GM21390 (cell line): ENCODE measurements at regions not wholly inside any gene's neighbourhood (a gene's known extent, or its start where the extent isn't known, plus 50 kb on each side); places are given as distances from the start of the nearest gene placed in this dataset.
"Not testable (repeated sequence)": the region's sequence is repeated elsewhere in the genome, so short reads cannot be mapped to it uniquely, and the experiment has no call there.

Source experiments
- ATAC-seq: cut with Tn5 transposase; IDR thresholded peaks from one replicate; pipeline ENCODE4 v1.9.1; 2021; ENCODE audit not compliant: unreplicated experiment

DNA sequence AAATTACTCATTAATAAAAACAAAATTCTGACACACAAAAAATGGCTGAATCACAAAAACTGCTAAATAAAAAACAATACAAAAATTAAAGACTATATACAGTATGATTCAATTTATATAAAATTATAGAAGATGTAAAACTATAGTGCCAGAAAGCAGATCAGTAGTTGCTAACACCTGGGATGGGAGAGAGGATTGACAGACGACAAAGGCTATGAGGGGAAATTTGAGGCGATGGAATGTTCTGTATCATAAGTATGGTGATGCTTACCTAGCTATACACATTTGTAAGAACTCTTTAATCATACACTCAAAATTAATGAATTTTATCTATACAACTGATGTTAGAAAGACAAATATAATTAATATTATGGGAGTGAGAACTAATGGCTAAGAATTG, 247.9 kb upstream of the GJE1 start:
- ATAC-seq: no peak

GRCh38 chr6:141878686-141879085, 254.0 kb upstream of the GJE1 start:
- ATAC-seq: no peak

DNA sequence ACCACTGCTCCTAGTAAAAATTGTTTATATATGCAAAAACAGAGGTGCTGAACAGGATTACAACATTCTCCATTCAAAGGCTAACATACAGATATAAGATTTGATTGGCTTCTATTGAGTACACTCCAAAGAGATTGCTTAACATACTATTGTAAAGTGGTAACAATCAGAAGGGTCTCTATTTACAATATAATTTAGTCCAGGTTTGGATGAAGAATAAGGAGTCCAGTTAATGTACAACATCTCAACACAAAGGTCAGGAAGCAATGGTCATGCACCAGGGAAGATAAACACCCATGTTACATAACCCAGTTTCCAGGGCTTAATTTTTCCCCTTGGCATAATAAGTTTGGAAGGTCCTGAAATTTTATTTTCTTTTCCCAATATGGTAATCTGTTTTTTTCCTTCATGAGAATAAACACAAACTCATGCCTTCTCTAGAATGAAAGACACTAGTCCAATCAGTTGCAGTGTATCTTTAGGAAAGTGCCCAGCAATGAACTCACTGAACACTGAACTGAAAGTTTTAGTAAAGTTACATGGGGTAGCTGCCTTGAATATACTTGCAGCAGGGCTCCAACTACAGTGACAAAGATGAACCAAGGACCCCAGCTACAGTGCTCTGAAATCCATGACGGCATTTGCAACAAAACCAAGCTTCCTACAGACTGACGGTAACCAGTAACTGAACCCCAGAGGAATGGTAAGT, 255.3 kb upstream of the GJE1 start:
- no peak for ATAC-seq

DNA sequence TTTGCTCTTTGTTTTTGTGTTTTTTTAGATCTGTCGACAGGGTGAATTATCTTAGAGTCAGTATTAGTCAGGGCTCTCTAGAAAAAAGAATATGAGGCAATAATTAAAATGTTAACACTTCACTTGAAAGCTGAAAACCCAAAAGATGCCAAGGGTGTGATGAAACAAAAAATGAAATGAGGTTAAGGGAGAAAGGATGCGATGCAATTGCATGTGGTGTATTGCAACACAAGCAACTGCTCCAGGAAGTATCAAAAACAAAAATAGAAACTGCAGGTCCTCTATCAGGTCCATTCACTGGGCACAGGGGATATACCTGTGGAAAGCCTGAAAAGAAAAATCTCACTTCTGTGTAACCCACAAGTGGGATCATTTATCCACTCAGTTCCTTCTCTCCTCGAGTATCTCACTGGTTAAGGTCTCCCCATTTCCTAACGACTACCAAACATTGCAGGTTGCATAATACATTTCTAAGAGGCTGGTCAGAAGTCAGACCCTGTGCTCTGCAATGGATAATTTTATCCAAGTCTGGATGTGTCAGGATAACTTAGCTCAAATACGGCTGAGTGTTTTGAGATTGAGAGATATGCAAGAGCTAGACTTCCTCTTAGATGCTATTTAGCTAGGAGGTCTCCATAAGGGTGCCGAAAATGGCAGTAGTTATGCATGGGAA, 257.7 kb upstream of the GJE1 start:
- ATAC-seq: no peak

GRCh38 chr6:141869509-141869908, 263.2 kb upstream of the GJE1 start:
- not testable (repeated sequence) for ATAC-seq

GRCh38 chr6:141867767-141868166, 265.0 kb upstream of the GJE1 start:
- ATAC-seq: no peak

- ATAC-seq: no peak
These were observed 265.8 kb upstream of the GJE1 start for GRCh38 chr6:141866731-141867497.

GRCh38 chr6:141851063-141851462, 281.7 kb upstream of the GJE1 start:
- no peak for ATAC-seq

DNA sequence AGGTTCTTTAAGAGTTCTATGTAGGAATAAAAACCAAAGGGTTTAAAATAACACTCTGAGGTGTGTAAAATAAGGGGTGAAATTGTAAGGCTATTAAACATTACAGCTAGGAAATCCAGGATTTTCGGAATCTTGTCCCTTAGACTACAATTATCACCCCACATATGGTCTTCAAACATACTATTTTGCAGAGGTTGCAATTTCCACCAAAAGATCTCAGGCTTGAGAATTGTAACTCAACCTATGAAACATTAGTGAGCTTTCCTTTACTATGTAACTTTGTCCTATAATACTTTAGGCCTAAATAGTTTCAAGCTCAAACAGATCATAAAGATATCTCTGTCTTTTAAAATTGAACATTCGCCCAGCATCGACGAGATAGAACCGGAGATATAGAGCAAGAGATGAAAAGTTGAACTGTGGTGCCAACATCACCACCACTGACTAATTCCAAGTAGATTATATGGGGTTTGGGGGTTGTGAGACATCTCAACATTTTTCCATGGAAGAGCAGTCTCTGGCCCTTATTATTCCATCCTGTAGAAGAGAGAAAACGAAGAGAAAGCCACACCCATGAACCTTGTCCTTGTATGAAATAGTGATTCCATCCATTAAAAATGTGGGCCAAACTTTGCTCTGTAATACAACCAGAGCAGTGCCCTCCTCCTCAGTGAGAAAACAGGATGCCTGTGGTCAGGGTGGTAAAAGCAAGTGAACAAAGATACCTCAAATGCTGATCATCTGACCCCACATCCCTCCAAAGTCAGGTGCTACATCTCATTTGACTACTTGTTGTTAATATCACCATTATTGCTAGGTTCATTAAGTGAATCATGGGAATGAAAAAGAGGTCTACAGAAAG, 284.5 kb upstream of the GJE1 start:
- ATAC-seq: no peak

- ATAC-seq: no peak
These were observed 286.1 kb upstream of the GJE1 start for GRCh38 chr6:141846639-141847038.

DNA sequence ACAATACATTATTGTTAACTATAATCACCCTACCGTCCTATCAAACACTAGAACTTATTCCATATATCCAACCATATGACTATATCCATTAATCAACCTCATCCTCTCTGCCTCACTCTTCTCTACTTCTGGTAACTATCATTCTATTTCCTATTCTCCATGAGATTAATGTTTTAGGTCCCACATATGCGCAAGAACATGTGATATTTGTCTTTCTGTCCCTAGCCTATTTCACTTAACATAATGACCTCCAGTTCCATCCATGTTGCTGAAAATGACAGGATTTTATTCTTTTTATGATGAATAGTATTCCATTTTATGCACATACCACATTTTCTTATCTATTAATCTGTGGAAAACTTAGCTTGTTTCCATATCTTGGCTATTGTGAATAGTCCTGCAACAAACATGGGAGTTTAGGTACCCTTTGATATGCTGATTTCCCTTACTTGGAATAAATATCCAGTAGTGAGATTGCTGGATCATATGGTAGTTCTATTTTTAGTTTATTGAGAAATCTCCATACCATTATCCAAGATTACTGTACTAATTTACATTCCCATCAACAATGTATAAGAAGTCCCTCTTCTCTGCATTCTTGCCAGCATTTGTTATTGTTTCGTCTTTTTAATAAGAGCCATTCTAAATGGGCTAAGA, 289.4 kb upstream of the GJE1 start:
- ATAC-seq: no peak

DNA sequence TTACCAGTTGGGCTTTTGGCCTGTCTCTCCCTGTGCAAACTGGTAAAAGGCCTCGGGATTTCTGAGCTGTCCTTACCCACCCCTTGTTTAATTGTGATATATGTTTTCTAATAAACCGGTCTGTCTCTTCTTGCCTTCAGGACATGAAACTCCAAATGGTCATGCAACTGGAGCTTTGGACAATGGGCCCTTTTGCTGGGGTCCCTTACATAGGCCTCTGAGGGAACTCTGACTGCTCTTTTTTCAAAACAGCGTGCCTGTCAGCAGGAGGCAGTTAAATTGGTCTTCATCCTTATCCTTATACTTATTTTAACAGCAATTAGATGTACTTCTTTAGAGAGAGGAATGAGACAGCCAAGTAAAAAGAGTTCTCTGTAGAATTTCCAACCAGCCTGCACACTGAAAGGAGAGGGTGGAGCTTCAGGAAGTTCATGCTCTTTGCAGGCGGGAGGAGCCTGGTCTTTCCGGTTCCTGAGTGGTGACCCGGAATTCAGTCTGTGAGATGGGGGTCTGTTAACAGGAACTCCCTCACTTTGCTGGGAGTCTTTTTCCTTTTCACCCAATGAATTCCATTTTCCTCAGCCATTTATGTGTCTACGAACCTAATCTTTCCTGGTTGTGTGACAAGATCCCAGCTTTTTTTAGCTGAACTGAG, 299.6 kb upstream of the GJE1 start:
- no peak for ATAC-seq

- ATAC-seq: no peak
These were observed 302.2 kb upstream of the GJE1 start for GRCh38 chr6:141830530-141830929.

GRCh38 chr6:141829566-141830360, 303.0 kb upstream of the GJE1 start:
- ATAC-seq: no peak

DNA sequence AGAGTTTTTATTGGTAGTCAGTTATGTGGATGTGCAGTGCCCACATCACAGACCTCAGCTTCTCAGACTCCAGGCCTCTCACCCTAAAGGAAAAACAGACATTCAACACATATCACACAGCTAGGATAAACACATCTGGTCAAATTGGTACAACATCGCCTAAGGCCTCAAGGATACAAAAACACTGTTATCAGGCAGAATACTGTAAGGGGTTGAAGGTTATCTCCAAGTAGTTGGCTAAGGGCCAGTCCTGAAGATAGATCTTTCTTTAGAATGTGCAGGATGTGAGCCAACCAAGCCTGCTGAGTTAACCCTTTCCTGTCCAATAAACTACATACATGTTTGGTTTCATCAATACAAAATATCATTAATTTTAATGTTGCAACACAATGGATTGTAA, 308.4 kb upstream of the GJE1 start:
- no peak for ATAC-seq

DNA sequence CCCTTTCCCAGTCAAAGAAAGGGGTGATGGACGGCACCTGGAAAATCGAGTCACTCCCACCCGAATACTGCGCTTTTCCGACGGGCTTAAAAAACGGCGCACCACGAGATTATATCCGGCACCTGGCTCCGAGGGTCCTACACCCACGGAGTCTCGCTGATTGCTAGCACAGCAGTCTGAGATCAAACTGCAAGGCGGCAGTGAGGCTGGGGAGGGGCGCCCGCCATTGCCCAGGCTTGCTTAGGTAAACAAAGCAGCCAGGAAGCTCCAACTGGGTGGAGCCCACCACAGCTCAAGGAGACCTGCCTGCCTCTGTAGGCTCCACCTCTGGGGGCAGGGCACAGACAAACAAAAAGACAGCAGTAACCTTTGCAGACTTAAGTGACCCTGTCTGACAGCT, 317.7 kb upstream of the GJE1 start:
- ATAC-seq: not testable (repeated sequence)

DNA sequence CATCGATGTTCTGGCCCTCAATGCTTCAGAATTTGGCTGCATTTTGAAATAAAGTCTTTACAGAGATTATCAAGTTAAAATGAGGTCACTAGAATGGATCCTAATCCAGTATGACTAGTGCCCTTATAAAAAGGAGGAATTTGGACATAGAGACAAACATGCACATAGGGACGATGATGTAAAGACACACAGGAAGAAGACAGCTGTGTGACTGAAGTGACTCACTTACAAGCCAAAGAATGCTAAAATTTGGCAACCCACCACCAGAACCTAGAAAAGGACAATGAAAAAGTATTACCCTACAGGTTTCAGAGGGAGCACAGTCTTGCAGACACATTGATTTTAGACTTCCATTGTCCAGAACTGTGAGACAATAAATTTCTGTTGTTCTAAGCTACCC, 322.8 kb upstream of the GJE1 start:
- no peak for ATAC-seq

- ATAC-seq: no peak
These were observed 324.1 kb upstream of the GJE1 start for GRCh38 chr6:141808662-141809061.

DNA sequence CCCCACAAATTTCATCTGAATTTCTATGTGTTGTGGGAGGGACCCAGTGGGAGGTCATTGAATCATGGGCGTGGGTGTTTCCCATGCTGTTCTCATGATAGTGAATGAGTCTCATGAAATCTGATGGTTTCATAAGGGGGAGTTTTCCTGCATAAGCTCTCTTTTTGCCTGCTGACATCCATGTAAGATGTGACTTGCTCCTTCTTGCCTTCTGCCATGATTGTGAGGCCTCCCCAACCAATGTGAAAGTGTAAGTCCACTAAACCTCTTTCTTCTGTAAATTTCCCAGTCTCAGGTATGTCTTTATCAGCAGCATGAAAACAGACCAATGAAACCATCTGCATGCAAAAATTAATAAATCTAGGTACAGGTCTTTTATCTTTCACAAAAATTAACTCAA, 331.8 kb upstream of the GJE1 start:
- not testable (repeated sequence) for ATAC-seq
